HG02981 (cell line): ENCODE measurements at regions not wholly inside any gene's neighbourhood (a gene's known extent, or its start where the extent isn't known, plus 50 kb on each side); places are given as distances from the start of the nearest gene placed in this dataset.

ENCODE experiments used
- ATAC-seq: cut with Tn5 transposase; IDR thresholded peaks from one replicate; pipeline ENCODE4 v1.9.1; 2021; ENCODE audit warnings: mild to moderate bottlenecking, moderate library complexity; ENCODE audit not compliant: unreplicated experiment

DNA sequence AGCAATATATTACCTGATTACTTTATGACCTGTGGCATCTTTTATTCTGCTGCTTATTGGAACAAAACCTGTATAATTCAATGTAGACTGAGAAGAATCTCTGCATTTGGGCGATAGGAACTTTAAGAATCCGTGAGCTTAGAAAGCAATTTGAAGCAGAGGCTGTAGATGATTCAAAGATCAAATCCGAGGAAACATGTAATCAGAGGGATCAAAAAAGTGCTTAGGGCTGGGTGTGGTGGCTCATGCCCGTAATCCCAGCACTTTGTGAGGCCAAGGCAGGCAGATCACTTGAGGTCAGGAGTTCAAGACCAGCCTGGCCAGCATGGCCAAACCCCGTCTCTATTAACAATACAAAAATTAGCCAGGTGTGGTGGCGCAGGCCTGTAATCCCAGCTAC, 198.4 kb downstream of the MTX2 start:
- no peak for ATAC-seq

DNA sequence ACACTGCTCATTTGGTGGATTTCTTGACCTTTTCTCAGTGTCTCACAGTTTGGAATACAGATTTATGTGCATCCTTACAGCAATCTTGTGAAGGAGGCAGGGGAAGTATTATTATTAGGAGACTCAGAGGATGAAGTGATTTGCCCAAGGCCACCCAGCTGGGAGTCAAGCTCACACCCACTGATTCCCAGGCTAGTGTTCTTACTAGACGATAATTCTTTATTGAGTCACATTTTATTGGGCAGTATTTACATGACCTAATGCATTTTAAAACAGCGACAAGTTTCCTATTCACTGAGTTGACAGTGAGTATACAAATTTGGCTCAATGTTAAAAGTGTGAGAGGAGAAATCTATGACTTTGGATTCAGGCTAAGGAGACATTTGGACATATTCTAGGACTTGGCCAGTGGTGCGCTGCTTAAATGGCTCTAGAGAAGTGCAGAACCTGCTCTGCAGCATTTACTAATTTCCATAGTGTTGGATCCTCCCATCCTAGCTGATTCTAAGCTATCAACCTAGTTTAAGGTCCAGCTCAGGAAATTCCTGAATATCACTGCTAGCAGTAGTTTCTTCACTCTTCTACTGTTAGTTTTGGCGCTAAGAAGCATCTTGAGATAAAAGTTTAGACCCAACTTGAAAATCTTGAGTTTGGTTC, 199.3 kb downstream of the MTX2 start:
- ATAC-seq = no peak

- ATAC-seq = no peak
These were observed 201.5 kb downstream of the MTX2 start for GRCh38 chr2:176470713-176471112.

GRCh38 chr2:176471949-176472348, 202.7 kb downstream of the MTX2 start:
- ATAC-seq = no peak

DNA sequence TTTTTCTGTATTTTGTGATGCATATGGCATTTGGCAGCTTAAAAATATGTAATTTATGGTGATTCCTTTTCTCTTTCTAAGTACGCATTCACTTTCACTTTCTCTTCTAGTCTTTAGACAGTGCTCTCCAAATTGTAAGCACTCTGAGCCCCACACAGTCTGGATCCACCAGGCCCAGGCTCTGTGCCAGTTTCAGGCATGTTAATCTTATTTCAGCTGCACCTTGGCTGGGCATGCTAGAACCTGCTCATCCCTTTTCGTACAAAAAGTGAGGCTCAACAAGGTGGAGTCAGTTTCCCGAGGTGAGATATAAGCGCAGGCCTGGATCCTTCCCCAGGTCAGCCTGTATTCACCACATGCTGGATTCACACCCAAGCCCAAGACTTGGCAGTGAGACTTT, 203.9 kb downstream of the MTX2 start:
- ATAC-seq = peak; percentile 65

DNA sequence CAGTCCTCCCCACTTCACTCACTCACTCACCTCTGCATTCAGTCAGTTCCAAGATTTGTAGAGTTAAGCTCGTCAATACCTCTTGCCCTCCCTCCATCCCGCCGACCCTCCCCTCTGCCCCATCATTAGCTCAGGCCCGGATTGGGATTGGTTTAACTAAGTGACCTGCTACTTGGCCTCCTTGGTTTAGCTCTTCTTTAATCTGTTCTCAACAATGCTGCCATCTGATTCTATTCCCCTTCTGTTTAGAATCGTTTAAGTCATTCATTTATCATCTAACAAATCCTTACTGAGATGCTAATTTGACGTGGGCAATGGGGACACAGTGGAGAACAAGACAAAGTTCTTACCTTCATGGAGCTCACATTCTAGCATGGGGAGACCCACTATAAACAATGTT, 204.6 kb downstream of the MTX2 start:
- no peak for ATAC-seq

- no peak for ATAC-seq
These were observed 208.1 kb downstream of the MTX2 start for GRCh38 chr2:176477336-176477735.

DNA sequence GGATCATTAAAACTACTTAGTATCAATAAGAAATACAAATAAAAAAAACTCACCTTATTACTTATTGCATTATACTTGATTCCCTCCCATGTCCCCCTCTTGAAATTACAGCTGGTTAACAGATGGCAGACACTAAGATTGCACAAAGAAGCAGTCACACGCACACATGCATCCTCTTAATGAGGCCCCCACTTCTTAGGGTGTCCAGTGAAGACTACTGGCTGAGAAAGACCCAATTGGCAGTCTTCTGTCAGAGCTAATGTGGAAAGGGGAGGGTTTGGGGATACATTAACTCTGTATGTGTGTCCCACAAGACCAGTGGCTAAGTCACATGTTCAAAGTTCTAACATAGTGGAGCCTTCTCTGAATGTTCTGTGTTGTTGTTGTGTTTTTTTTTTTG, 210.7 kb downstream of the MTX2 start:
- ATAC-seq = no peak

DNA sequence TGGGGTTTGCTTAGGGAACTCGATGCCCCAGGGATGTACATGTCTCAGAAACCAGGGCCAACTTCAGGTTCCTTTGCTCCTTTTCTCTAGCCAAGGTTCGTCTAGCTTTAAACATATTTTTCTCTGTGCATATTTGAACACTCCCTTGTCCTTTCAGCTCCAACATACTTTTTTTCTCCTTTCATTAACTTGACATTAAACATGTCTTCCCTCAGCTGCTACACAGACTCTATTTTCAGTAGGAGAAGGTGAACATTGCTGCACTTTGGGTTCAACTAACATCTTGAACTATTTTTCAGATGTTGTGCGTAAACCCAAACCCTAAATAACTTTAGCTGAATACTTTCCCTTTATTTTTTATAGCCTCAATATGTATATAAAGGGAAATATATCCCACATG, 212.9 kb downstream of the MTX2 start:
- ATAC-seq = no peak

DNA sequence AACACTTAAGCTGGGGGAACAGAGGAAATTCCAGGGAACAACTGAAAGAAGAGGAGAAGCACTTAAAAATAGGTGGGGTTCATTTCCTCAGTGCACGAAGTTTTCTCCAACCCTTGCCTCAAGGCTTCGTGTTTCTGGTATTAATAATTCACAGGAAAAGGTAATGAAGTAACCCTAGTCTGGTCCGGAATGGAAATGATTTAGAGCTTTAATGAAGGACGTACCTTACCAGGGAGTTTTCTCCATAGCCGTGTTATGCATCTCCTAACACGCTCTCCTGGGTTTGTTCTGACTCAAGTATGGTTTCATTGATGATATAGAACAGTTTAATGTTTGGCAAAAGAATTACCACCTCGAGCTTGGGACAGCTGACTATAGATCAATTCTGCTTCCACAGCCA, 214.2 kb downstream of the MTX2 start:
- ATAC-seq = no peak

- ATAC-seq = no peak
These were observed 214.8 kb downstream of the MTX2 start for GRCh38 chr2:176483901-176484568.

GRCh38 chr2:176484838-176485237, 215.6 kb downstream of the MTX2 start:
- ATAC-seq = no peak

DNA sequence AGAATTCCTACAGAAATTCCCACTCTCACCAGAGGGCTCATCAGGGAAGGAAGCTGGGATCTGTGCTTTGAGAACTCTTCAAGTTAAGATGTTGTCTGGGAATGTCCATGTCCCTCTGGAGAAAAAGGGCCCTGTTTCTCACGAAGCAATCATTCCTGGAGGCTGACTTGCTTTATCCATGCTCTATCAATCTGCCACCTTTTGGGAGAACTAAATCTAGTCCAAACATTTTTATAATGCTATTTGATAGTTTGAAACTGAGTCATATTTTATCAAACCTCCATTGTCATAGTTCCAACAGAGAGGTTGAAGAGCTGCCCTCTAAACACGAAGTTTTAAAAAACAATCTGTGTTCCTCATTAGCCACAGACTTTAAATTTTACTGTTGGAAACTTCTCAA, 219.2 kb downstream of the MTX2 start:
- ATAC-seq = no peak

GRCh38 chr2:176490061-176490861, 221.0 kb downstream of the MTX2 start:
- no peak for ATAC-seq

GRCh38 chr2:176491172-176491904, 222.1 kb downstream of the MTX2 start:
- peak; percentile 79 for ATAC-seq

GRCh38 chr2:176492583-176492982, 223.3 kb downstream of the MTX2 start:
- ATAC-seq = no peak

GRCh38 chr2:176493226-176493825, 224.1 kb downstream of the MTX2 start:
- peak; percentile 37 for ATAC-seq

DNA sequence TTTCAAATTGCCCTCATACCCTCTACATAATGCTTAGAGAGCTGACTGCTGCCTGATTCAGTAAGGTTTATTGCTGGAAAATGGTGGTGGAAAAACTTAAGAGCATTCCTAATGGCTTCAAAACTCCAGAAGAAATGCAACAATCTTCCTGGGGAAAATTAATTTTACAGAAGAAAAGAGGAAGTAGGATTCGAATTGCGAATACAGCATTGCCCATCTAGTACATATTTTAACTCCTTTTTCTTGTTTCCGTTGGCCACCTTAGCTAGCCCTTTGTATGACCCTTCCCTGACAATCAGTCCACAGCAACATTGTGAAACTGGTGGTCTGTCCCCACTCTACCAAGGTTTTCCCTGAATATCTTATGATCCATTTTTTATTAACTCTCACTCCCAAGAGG, 224.7 kb downstream of the MTX2 start:
- no peak for ATAC-seq

DNA sequence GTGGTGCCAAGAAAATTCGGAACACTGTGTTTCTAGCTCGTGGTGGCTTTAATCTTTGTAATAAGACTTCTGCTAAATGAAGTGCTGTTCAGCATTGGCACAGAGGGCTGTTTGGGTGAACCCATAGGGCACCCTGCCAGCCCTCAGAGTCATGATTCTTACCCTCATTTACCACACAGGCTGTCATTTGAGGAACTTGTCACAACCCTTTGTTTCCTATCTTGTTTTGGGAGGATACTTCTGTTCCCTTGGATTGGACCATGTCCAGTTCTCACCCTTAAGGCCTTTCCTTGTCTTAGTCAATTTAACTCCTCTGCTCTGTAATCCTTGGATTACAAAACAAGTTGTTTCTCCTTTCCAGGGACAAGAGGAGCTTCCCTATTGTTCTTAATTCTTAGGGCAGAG, 225.7 kb downstream of the MTX2 start:
- no peak for ATAC-seq

- ATAC-seq = no peak
These were observed 226.6 kb downstream of the MTX2 start for GRCh38 chr2:176495826-176496225.

- no peak for ATAC-seq
These were observed 227.5 kb downstream of the MTX2 start for GRCh38 chr2:176496761-176497160.
